ENCODE measurements at regions not wholly inside any gene's neighbourhood (a gene's known extent, or its start where the extent isn't known, plus 50 kb on each side); places are given as distances from the start of the nearest gene placed in this dataset.

DNA sequence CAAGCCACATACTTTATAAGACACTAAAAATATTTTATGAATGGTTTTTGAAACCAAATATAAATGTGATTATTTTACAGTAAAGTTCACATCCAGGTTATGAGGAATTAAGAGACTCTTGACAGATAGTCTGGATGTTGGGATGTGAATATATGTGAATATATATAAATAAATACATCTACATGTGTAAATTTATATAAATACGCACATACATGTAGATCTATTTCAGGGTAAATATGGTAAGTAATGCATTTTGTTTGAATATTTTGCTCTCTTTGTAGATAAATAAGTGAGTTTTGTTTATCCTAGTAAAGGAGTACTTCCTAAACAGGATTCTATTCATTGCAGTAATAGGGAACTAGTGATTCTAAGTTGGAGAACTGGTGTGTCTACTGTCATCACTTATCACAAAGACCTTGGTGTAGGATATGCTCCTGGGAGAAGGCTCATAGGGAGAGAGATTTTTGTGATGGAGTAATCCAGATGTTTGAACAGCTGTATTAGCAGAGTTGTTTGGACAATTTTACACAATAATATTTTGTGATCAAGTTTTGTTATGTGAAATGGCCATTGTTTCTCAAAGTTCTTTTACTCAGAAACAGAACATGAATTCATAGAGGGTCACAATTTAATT is 60.2 kb upstream of the NT5C1B start:
- Mint-ChIP-seq H3K4me3 (ENCODE audit: low read depth, unreplicated experiment) (no peak overlapping the region), H3K27ac (ENCODE audit: unreplicated experiment) (no peak overlapping the region), H3K4me1 (ENCODE audit: low read depth, unreplicated experiment) (no peaks in the 10 kb centered on the region), H3K27me3 (ENCODE audit: unreplicated experiment) (no peaks in the 10 kb centered on the region), H3K36me3 (ENCODE audit: insufficient read depth, unreplicated experiment) (no peaks in the 10 kb centered on the region), H3K9me3 (ENCODE audit: low read depth, unreplicated experiment) (peaks cover 7% of the 10 kb centered on the region)
- BruUV-seq (replicated peaks), result no TSS peak
- DNase-seq, result no peak
- CTCF ChIA-PET, result no interaction called here
- TF ChIP-seq, protein P1, sequence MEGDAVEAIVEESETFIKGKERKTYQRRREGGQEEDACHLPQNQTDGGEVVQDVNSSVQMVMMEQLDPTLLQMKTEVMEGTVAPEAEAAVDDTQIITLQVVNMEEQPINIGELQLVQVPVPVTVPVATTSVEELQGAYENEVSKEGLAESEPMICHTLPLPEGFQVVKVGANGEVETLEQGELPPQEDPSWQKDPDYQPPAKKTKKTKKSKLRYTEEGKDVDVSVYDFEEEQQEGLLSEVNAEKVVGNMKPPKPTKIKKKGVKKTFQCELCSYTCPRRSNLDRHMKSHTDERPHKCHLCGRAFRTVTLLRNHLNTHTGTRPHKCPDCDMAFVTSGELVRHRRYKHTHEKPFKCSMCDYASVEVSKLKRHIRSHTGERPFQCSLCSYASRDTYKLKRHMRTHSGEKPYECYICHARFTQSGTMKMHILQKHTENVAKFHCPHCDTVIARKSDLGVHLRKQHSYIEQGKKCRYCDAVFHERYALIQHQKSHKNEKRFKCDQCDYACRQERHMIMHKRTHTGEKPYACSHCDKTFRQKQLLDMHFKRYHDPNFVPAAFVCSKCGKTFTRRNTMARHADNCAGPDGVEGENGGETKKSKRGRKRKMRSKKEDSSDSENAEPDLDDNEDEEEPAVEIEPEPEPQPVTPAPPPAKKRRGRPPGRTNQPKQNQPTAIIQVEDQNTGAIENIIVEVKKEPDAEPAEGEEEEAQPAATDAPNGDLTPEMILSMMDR (IDR thresholded peaks at IDR 0.05; ENCODE audit: unreplicated experiment), result no peak
- intact Hi-C loops (cut with micrococcal nuclease; ENCODE audit: unreplicated experiment), result no loop called here

GRCh38 chr2:18648161-18648560 is 58.8 kb upstream of the NT5C1B start:
- Mint-ChIP-seq H3K36me3 (ENCODE audit: insufficient read depth, unreplicated experiment) (no peaks in the 10 kb centered on the region), H3K9me3 (ENCODE audit: low read depth, unreplicated experiment) (peaks cover 9% of the 10 kb centered on the region), H3K27ac (ENCODE audit: unreplicated experiment) (no peak overlapping the region), H3K27me3 (ENCODE audit: unreplicated experiment) (no peaks in the 10 kb centered on the region), H3K4me3 (ENCODE audit: low read depth, unreplicated experiment) (no peak overlapping the region), H3K4me1 (ENCODE audit: low read depth, unreplicated experiment) (no peaks in the 10 kb centered on the region)
- no peak for DNase-seq
- BruUV-seq (replicated peaks), result no TSS peak
- CTCF ChIA-PET, result no interaction called here
- intact Hi-C loops (cut with micrococcal nuclease; ENCODE audit: unreplicated experiment), result no loop called here
- TF ChIP-seq, protein P1 (IDR thresholded peaks at IDR 0.05; ENCODE audit: unreplicated experiment), result no peak

GRCh38 chr2:18647731-18648130 is 58.4 kb upstream of the NT5C1B start:
- TF ChIP-seq, protein P1 (IDR thresholded peaks at IDR 0.05; ENCODE audit: unreplicated experiment), result no peak
- no TSS peak for BruUV-seq (replicated peaks)
- intact Hi-C loops (cut with micrococcal nuclease; ENCODE audit: unreplicated experiment), result no loop called here
- Mint-ChIP-seq H3K27ac (ENCODE audit: unreplicated experiment) (no peak overlapping the region), H3K27me3 (ENCODE audit: unreplicated experiment) (no peaks in the 10 kb centered on the region), H3K4me1 (ENCODE audit: low read depth, unreplicated experiment) (no peaks in the 10 kb centered on the region), H3K9me3 (ENCODE audit: low read depth, unreplicated experiment) (peaks cover 10% of the 10 kb centered on the region), H3K36me3 (ENCODE audit: insufficient read depth, unreplicated experiment) (no peaks in the 10 kb centered on the region), H3K4me3 (ENCODE audit: low read depth, unreplicated experiment) (no peak overlapping the region)
- CTCF ChIA-PET, result no interaction called here
- DNase-seq, result no peak

GRCh38 chr2:18645315-18645714 is 55.9 kb upstream of the NT5C1B start:
- no peaks in the 10 kb centered on the region for H3K4me1 Mint-ChIP-seq (ENCODE audit: low read depth, unreplicated experiment)
- H3K4me3 Mint-ChIP-seq (ENCODE audit: low read depth, unreplicated experiment), result no peak overlapping the region
- no peak overlapping the region for H3K27ac Mint-ChIP-seq (ENCODE audit: unreplicated experiment)
- H3K36me3 Mint-ChIP-seq (ENCODE audit: insufficient read depth, unreplicated experiment), result no peaks in the 10 kb centered on the region
- H3K9me3 Mint-ChIP-seq (ENCODE audit: low read depth, unreplicated experiment), result peaks cover 15% of the 10 kb centered on the region
- no TSS peak for BruUV-seq (replicated peaks)
- intact Hi-C loops (cut with micrococcal nuclease; ENCODE audit: unreplicated experiment), result no loop called here
- DNase-seq, result no peak
- CTCF ChIA-PET, result no interaction called here
- TF ChIP-seq, protein P1 (IDR thresholded peaks at IDR 0.05; ENCODE audit: unreplicated experiment), result no peak
- no peaks in the 10 kb centered on the region for H3K27me3 Mint-ChIP-seq (ENCODE audit: unreplicated experiment)

Data from Calu3 (cell line).